Stimulated activated naive CD4-positive, alpha-beta T cell (primary cell): ENCODE measurements at regions not wholly inside any gene's neighbourhood (a gene's known extent, or its start where the extent isn't known, plus 50 kb on each side); places are given as distances from the start of the nearest gene placed in this dataset.

ENCODE experiments used
- DNase-seq, 6 experiments: peaks; one replicate each; lab custom pipeline; 2025; lab: John Stamatoyannopoulos, UW

GRCh38 chr15:39079296-39079847, 501.5 kb upstream of the THBS1 start:
- DNase-seq = no peak

- no peak for DNase-seq
These were observed 497.7 kb upstream of the THBS1 start for GRCh38 chr15:39083213-39083612.

- DNase-seq = no peak
These were observed 496.0 kb upstream of the THBS1 start for GRCh38 chr15:39084674-39085530.

- no peak for DNase-seq
These were observed 494.2 kb upstream of the THBS1 start for GRCh38 chr15:39086641-39087040.

- DNase-seq = no peak
These were observed 492.7 kb upstream of the THBS1 start for GRCh38 chr15:39088156-39088555.

GRCh38 chr15:39092354-39092753, 488.5 kb upstream of the THBS1 start:
- no peak for DNase-seq

- no peak for DNase-seq
These were observed 488.1 kb upstream of the THBS1 start for GRCh38 chr15:39092761-39093160.

GRCh38 chr15:39094116-39094515, 486.8 kb upstream of the THBS1 start:
- no peak for DNase-seq

- DNase-seq = no peak
These were observed 485.5 kb upstream of the THBS1 start for GRCh38 chr15:39095218-39095879.

- no peak for DNase-seq
These were observed 484.2 kb upstream of the THBS1 start for GRCh38 chr15:39096608-39097205.

- no peak for DNase-seq
These were observed 481.4 kb upstream of the THBS1 start for GRCh38 chr15:39099524-39099923.

- DNase-seq = no peak
These were observed 480.7 kb upstream of the THBS1 start for GRCh38 chr15:39100106-39100660.

- DNase-seq = no peak
These were observed 478.4 kb upstream of the THBS1 start for GRCh38 chr15:39102431-39102830.

- no peak for DNase-seq
These were observed 473.9 kb upstream of the THBS1 start for GRCh38 chr15:39106950-39107349.

- no peak for DNase-seq
These were observed 472.9 kb upstream of the THBS1 start for GRCh38 chr15:39108021-39108420.

GRCh38 chr15:39110336-39110735, 470.5 kb upstream of the THBS1 start:
- no peak for DNase-seq

- no peak for DNase-seq
These were observed 470.1 kb upstream of the THBS1 start for GRCh38 chr15:39110746-39111145.

GRCh38 chr15:39113741-39114140, 467.1 kb upstream of the THBS1 start:
- no peak for DNase-seq

- no peak for DNase-seq
These were observed 466.0 kb upstream of the THBS1 start for GRCh38 chr15:39114690-39115378.

- no peak for DNase-seq
These were observed 465.4 kb upstream of the THBS1 start for GRCh38 chr15:39115379-39116057.

- no peak for DNase-seq
These were observed 462.4 kb upstream of the THBS1 start for GRCh38 chr15:39118510-39118909.
